Stomach (tissue), 4 donors: ENCODE measurements at regions not wholly inside any gene's neighbourhood (a gene's known extent, or its start where the extent isn't known, plus 50 kb on each side); places are given as distances from the start of the nearest gene placed in this dataset.

ENCODE experiments used
- EP300 ChIP-seq: sonication (generic); formaldehyde crosslinking; IDR thresholded peaks from one replicate; pipeline ENCODE4 v1.6.1; 2017; ENCODE audit warnings: antibody characterized with exemption
- POLR2A ChIP-seq, 4 donors: fragments of 450-650 bp; IDR thresholded peaks; one replicate each; pipeline ENCODE4 v1.6.1; 2016; ENCODE audit warnings: antibody characterized with exemption in 4 of 4, control low read depth in 2 of 4, mild to moderate bottlenecking in 1 of 4, moderate library complexity in 1 of 4
- TF ChIP-seq, protein P1 (sequence below), 7 experiments: fragments of 450-650 bp in 4 of 7; fragments of 200-600 bp in 3 of 7; sonication (generic) in 3 of 7; IDR thresholded peaks; one replicate each; pipeline ENCODE4 v1.5.1; 2016 to 2019; ENCODE audit warnings: antibody characterized with exemption in 7 of 7, control low read depth in 2 of 7, mild to moderate bottlenecking in 1 of 7

DNA sequence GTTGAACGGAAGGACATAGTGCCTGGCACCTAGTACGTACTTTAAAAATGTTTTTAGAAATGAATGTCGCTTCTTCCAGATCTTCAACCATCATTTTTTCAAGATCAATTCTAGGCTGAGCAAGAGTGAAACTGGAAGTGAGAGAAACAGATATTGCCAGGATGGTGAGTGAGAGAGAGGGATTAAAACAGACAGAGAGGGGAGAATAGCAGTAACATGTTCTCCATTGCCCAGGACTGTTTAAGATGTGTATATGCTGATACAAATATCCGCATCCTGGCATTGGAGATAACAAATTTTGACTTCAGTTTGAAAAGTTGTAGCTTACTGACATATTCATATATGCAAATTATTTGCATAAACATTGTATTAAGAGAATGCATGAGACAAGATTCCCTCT lies 1156.1 kb downstream of the TBL1XR1 start:
- no peak for TF ChIP-seq POLR2A (IDR thresholded peaks at IDR 0.05)
- TF ChIP-seq, protein P1, sequence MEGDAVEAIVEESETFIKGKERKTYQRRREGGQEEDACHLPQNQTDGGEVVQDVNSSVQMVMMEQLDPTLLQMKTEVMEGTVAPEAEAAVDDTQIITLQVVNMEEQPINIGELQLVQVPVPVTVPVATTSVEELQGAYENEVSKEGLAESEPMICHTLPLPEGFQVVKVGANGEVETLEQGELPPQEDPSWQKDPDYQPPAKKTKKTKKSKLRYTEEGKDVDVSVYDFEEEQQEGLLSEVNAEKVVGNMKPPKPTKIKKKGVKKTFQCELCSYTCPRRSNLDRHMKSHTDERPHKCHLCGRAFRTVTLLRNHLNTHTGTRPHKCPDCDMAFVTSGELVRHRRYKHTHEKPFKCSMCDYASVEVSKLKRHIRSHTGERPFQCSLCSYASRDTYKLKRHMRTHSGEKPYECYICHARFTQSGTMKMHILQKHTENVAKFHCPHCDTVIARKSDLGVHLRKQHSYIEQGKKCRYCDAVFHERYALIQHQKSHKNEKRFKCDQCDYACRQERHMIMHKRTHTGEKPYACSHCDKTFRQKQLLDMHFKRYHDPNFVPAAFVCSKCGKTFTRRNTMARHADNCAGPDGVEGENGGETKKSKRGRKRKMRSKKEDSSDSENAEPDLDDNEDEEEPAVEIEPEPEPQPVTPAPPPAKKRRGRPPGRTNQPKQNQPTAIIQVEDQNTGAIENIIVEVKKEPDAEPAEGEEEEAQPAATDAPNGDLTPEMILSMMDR (IDR thresholded peaks at IDR 0.05): no peak
- TF ChIP-seq EP300: no peak
